ENCODE measurements at regions not wholly inside any gene's neighbourhood (a gene's known extent, or its start where the extent isn't known, plus 50 kb on each side); places are given as distances from the start of the nearest gene placed in this dataset.
"Not testable (repeated sequence)": the region's sequence is repeated elsewhere in the genome, so short reads cannot be mapped to it uniquely, and the experiment has no call there.

- DNase-seq; H3K27ac ChIP-seq; H3K27me3 ChIP-seq (replicated peaks in 1 of 7); H3K36me3 ChIP-seq; H3K4me1 ChIP-seq; intact Hi-C loops (cut with DNase I; ENCODE audit: low total_unique reads); H3K9me3 ChIP-seq: not testable (repeated sequence)
- 85 to 95% (median 89%) methylated on average over 22 to 42 of the region's 42 CpGs for WGBS, 5 donors
- peak overlapping the region in 3 of 8 donors; percentile 19 to 28 (median 24) for H3K4me3 ChIP-seq
- TF ChIP-seq POLR2AphosphoS5 (IDR thresholded peaks at IDR 0.05): peak in 1 of 3 donors; percentile 15
Measured at GRCh38 chr17:68169165-68169821, 78.5 kb upstream of the AMZ2 start.

GRCh38 chr17:68169840-68170239, 78.0 kb upstream of the AMZ2 start:
- Histone ChIP-seq H3K4me1 (peaks cover 0 to 9% (median 3%) of the 10 kb centered on the region in 6 donors), H3K4me3 (peak overlapping the region in 2 of 8 donors; percentile 19 to 24), H3K9me3 (no peaks in the 10 kb centered on the region), H3K36me3 (no peaks in the 10 kb centered on the region), H3K27ac (no peak overlapping the region), H3K27me3 (replicated peaks in 1 of 7) (no peaks in the 10 kb centered on the region)
- intact Hi-C loops (cut with DNase I; ENCODE audit: low total_unique reads): loop anchor here (10.0 kb wide), 1 partner anchor 295 kb away; no protein-coding TSS in a partner anchor
- 77 to 87% (median 86%) methylated on average over 10 of the region's 10 CpGs for WGBS, 5 donors
- DNase-seq: no peak
- TF ChIP-seq POLR2AphosphoS5 (IDR thresholded peaks at IDR 0.05): no peak

- Histone ChIP-seq H3K9me3 (no peaks in the 10 kb centered on the region), H3K4me3 (no peak overlapping the region), H3K4me1 (peaks cover 0 to 9% (median 3%) of the 10 kb centered on the region in 6 donors), H3K36me3 (no peaks in the 10 kb centered on the region), H3K27me3 (replicated peaks in 1 of 7) (no peaks in the 10 kb centered on the region), H3K27ac (no peak overlapping the region)
- TF ChIP-seq CTCF (IDR thresholded peaks at IDR 0.05 in 8 of 11, conservative IDR thresholded peaks at IDR 0.05 in 3 of 11): no peak
- TF ChIP-seq POLR2A (IDR thresholded peaks at IDR 0.05): no peak
- TF ChIP-seq POLR2AphosphoS5 (IDR thresholded peaks at IDR 0.05): no peak
- 82 to 95% (median 89%) methylated on average over 3 of the region's 3 CpGs for WGBS, 5 donors
- no peak for DNase-seq
- intact Hi-C loops (cut with DNase I; ENCODE audit: low total_unique reads): loop anchor here (10.0 kb wide), 1 partner anchor 295 kb away; no protein-coding TSS in a partner anchor
Measured at GRCh38 chr17:68170246-68170645, 77.6 kb upstream of the AMZ2 start.

DNA sequence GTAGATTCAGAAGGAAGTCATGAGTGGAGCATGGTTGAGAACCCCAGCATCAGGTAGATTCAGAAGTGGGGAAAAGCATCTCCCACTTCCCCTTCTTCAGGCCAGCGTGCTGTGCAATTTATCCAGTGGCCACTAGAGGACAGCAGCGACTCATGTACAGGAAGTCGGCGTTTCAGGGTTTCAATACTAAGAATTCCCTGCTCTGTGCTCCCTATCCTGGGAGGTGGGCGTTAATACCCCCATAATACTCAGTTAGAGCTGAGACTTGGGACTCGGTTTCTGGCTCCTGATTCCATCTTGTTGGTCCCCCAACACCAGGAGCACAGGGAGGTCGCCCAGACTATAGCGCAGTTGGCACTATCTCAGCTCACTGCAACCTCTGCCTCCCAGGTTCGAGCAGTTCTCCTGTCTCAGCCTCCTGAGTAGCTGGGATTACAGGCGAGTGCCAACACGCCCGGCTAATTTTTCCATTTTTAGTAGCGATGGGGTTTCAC, 75.3 kb upstream of the AMZ2 start:
- DNase-seq: peak; percentile 88
- H3K27ac ChIP-seq: no peak overlapping the region
- no peaks in the 10 kb centered on the region for H3K36me3 ChIP-seq
- intact Hi-C loops (cut with DNase I; ENCODE audit: low total_unique reads): loop anchor here (10.0 kb wide), 1 partner anchor 292 kb away; no protein-coding TSS in a partner anchor
- 24 to 32% (median 27%) methylated on average over 12 to 13 of the region's 13 CpGs for WGBS, 5 donors
- no peaks in the 10 kb centered on the region for H3K9me3 ChIP-seq
- no peaks in the 10 kb centered on the region for H3K27me3 ChIP-seq (replicated peaks in 1 of 7)
- peaks cover 0 to 9% (median 3%) of the 10 kb centered on the region in 6 donors for H3K4me1 ChIP-seq
- TF ChIP-seq POLR2AphosphoS5 (IDR thresholded peaks at IDR 0.05) (peak in 1 of 3 donors; percentile 46), CTCF (IDR thresholded peaks at IDR 0.05 in 8 of 11, conservative IDR thresholded peaks at IDR 0.05 in 3 of 11) (peak; percentile 83 to 99 (median 95)), POLR2A (IDR thresholded peaks at IDR 0.05) (no peak)
- H3K4me3 ChIP-seq: no peak overlapping the region

DNA sequence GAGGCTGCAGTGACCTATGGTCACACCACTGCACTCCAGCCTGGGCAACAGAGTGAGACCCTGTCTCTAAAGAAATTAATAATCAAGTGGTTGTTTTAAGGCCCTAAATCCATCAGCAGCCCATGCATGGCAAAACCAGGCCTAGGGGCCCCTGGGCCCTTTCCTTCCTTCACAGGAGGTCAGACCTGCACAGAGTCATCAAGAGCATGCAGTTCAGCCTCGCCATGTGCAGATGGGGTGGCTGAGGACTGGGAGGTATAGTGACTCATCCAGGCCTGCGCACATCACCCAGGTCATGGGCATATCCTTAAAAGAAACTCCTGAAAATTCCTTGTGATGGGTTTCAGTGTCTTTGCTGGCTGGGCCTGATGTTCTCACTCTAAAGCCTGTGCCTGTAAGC, 72.4 kb upstream of the AMZ2 start:
- DNase-seq: no peak
- H3K36me3 ChIP-seq: no peaks in the 10 kb centered on the region
- H3K4me3 ChIP-seq: no peak overlapping the region
- peaks cover 0 to 7% (median 0%) of the 10 kb centered on the region in 8 donors for H3K9me3 ChIP-seq
- no peak overlapping the region for H3K27ac ChIP-seq
- intact Hi-C loops (cut with DNase I; ENCODE audit: low total_unique reads): loop anchor here (10.0 kb wide), 1 partner anchor 289 kb away; no protein-coding TSS in a partner anchor
- H3K27me3 ChIP-seq (replicated peaks in 1 of 7): no peaks in the 10 kb centered on the region
- WGBS, 5 donors: 86 to 100% (median 97%) methylated on average over 2 of the region's 2 CpGs
- H3K4me1 ChIP-seq: peaks cover 0 to 13% (median 3%) of the 10 kb centered on the region in 6 donors
- TF ChIP-seq CTCF (IDR thresholded peaks at IDR 0.05 in 8 of 11, conservative IDR thresholded peaks at IDR 0.05 in 3 of 11): no peak
- TF ChIP-seq POLR2A (IDR thresholded peaks at IDR 0.05): no peak
- no peak for TF ChIP-seq POLR2AphosphoS5 (IDR thresholded peaks at IDR 0.05)

Measured in spleen (tissue), 11 donors.